ENCODE measurements at regions not wholly inside any gene's neighbourhood (a gene's known extent, or its start where the extent isn't known, plus 50 kb on each side); places are given as distances from the start of the nearest gene placed in this dataset.

- Histone ChIP-seq H3K79me2 (ENCODE audit: insufficient read depth, low read depth, low read length) (no peaks in the 10 kb centered on the region), H3K36me3 (ENCODE audit: insufficient read depth, low read length) (no peaks in the 10 kb centered on the region), H3K27ac (ENCODE audit: low read depth, low read length, poor library complexity, severe bottlenecking) (no peak overlapping the region), H2AFZ (ENCODE audit: low read length) (no peak overlapping the region), H3K4me3 (ENCODE audit: low read depth, low read length, poor library complexity, severe bottlenecking) (no peak overlapping the region), H3K9me3 (ENCODE audit: low read length) (no peaks in the 10 kb centered on the region), H4K20me1 (ENCODE audit: insufficient read depth, low read length) (no peaks in the 10 kb centered on the region), H3K9me2 (ENCODE audit: insufficient read depth, low read length) (no peaks in the 10 kb centered on the region), H3K4me1 (ENCODE audit: insufficient read depth, low read length, poor library complexity, severe bottlenecking) (no peaks in the 10 kb centered on the region), H3K4me2 (ENCODE audit: low read length) (no peak overlapping the region)
- no TSS peak for BruUV-seq (replicated peaks)
- intact Hi-C loops (cut with micrococcal nuclease; ENCODE audit: unreplicated experiment): no loop called here
- ChIA-PET CTCF (ENCODE audit: unreplicated experiment) (no interaction called here), POLR2A (no interaction called here)
- DNase-seq (ENCODE audit: low spot score): no peak
- TF ChIP-seq CTCF (conservative IDR thresholded peaks at IDR 0.05; ENCODE audit: low read length) (no peak), EZH2phosphoT487 (IDR thresholded peaks at IDR 0.05; ENCODE audit: borderline replicate concordance, low read depth, low read length) (no peak)
Observed at GRCh38 chr12:61706783-61707182, 553.4 kb upstream of the USP15 start.

- Histone ChIP-seq H3K79me2 (ENCODE audit: insufficient read depth, low read depth, low read length) (no peaks in the 10 kb centered on the region), H3K4me1 (ENCODE audit: insufficient read depth, low read length, poor library complexity, severe bottlenecking) (no peaks in the 10 kb centered on the region), H4K20me1 (ENCODE audit: insufficient read depth, low read length) (no peaks in the 10 kb centered on the region), H3K36me3 (ENCODE audit: insufficient read depth, low read length) (no peaks in the 10 kb centered on the region), H3K27ac (ENCODE audit: low read depth, low read length, poor library complexity, severe bottlenecking) (no peak overlapping the region), H3K9me2 (ENCODE audit: insufficient read depth, low read length) (no peaks in the 10 kb centered on the region), H3K9me3 (ENCODE audit: low read length) (no peaks in the 10 kb centered on the region), H2AFZ (ENCODE audit: low read length) (peak overlapping the region; percentile 57), H3K4me3 (ENCODE audit: low read depth, low read length, poor library complexity, severe bottlenecking) (no peak overlapping the region), H3K4me2 (ENCODE audit: low read length) (no peak overlapping the region)
- TF ChIP-seq CTCF (conservative IDR thresholded peaks at IDR 0.05; ENCODE audit: low read length) (no peak), EZH2phosphoT487 (IDR thresholded peaks at IDR 0.05; ENCODE audit: borderline replicate concordance, low read depth, low read length) (no peak)
- DNase-seq (ENCODE audit: low spot score): peak; percentile 15
- BruUV-seq (replicated peaks): no TSS peak
- POLR2A ChIA-PET: no interaction called here
- intact Hi-C loops (cut with micrococcal nuclease; ENCODE audit: unreplicated experiment): no loop called here
- CTCF ChIA-PET (ENCODE audit: unreplicated experiment): no interaction called here
Observed at GRCh38 chr12:61713121-61713520, 547.1 kb upstream of the USP15 start.

- Histone ChIP-seq H4K20me1 (ENCODE audit: insufficient read depth, low read length) (no peaks in the 10 kb centered on the region), H3K27ac (ENCODE audit: low read depth, low read length, poor library complexity, severe bottlenecking) (no peak overlapping the region), H3K36me3 (ENCODE audit: insufficient read depth, low read length) (no peaks in the 10 kb centered on the region), H3K79me2 (ENCODE audit: insufficient read depth, low read depth, low read length) (no peaks in the 10 kb centered on the region), H3K9me2 (ENCODE audit: insufficient read depth, low read length) (no peaks in the 10 kb centered on the region), H3K9me3 (ENCODE audit: low read length) (no peaks in the 10 kb centered on the region), H3K4me2 (ENCODE audit: low read length) (no peak overlapping the region), H3K4me3 (ENCODE audit: low read depth, low read length, poor library complexity, severe bottlenecking) (no peak overlapping the region), H2AFZ (ENCODE audit: low read length) (no peak overlapping the region), H3K4me1 (ENCODE audit: insufficient read depth, low read length, poor library complexity, severe bottlenecking) (no peaks in the 10 kb centered on the region)
- TF ChIP-seq CTCF (conservative IDR thresholded peaks at IDR 0.05; ENCODE audit: low read length) (no peak), EZH2phosphoT487 (IDR thresholded peaks at IDR 0.05; ENCODE audit: borderline replicate concordance, low read depth, low read length) (no peak)
- BruUV-seq (replicated peaks): no TSS peak
- POLR2A ChIA-PET: no interaction called here
- CTCF ChIA-PET (ENCODE audit: unreplicated experiment): no interaction called here
- DNase-seq (ENCODE audit: low spot score): no peak
- intact Hi-C loops (cut with micrococcal nuclease; ENCODE audit: unreplicated experiment): no loop called here
Observed at GRCh38 chr12:61717986-61718385, 542.2 kb upstream of the USP15 start.

All from OCI-LY7 (cell line).